ENCODE measurements at regions not wholly inside any gene's neighbourhood (a gene's known extent, or its start where the extent isn't known, plus 50 kb on each side); places are given as distances from the start of the nearest gene placed in this dataset.
"Not testable (repeated sequence)": the region's sequence is repeated elsewhere in the genome, so short reads cannot be mapped to it uniquely, and the experiment has no call there.

- no peak for DNase-seq
Measured at GRCh38 chr2:8312861-8313830, 368.7 kb upstream of the ID2 start.

- DNase-seq, result no peak
Measured at GRCh38 chr2:8314063-8314462, 367.8 kb upstream of the ID2 start.

- no peak for DNase-seq
Measured at GRCh38 chr2:8315531-8316165, 366.2 kb upstream of the ID2 start.

- DNase-seq, result no peak
Measured at GRCh38 chr2:8316356-8316755, 365.5 kb upstream of the ID2 start.

GRCh38 chr2:8317418-8317817 lies 364.4 kb upstream of the ID2 start:
- DNase-seq, result no peak

- no peak for DNase-seq
Measured at GRCh38 chr2:8319219-8319618, 362.6 kb upstream of the ID2 start.

GRCh38 chr2:8320311-8321066 lies 361.4 kb upstream of the ID2 start:
- DNase-seq, result no peak

GRCh38 chr2:8322634-8323033 lies 359.2 kb upstream of the ID2 start:
- DNase-seq, result no peak

- DNase-seq, result no peak
Measured at GRCh38 chr2:8324164-8324856, 357.5 kb upstream of the ID2 start.

- no peak for DNase-seq
Measured at GRCh38 chr2:8324901-8325300, 357.0 kb upstream of the ID2 start.

- DNase-seq, result no peak
Measured at GRCh38 chr2:8327371-8328100, 354.3 kb upstream of the ID2 start.

GRCh38 chr2:8328217-8328616 lies 353.6 kb upstream of the ID2 start:
- DNase-seq, result no peak

- no peak for DNase-seq
Measured at GRCh38 chr2:8329660-8330622, 351.9 kb upstream of the ID2 start.

- no peak for DNase-seq
Measured at GRCh38 chr2:8331068-8331467, 350.8 kb upstream of the ID2 start.

- DNase-seq, result no peak
Measured at GRCh38 chr2:8332646-8333045, 349.2 kb upstream of the ID2 start.

GRCh38 chr2:8333177-8333831 lies 348.6 kb upstream of the ID2 start:
- DNase-seq, result no peak

- DNase-seq, result not testable (repeated sequence)
Measured at GRCh38 chr2:8333832-8334187, 348.0 kb upstream of the ID2 start.

GRCh38 chr2:8334866-8335325 lies 347.0 kb upstream of the ID2 start:
- DNase-seq, result no peak

GRCh38 chr2:8335801-8336200 lies 346.1 kb upstream of the ID2 start:
- no peak for DNase-seq

- DNase-seq, result no peak
Measured at GRCh38 chr2:8337321-8337720, 344.5 kb upstream of the ID2 start.
